ENCODE measurements at regions not wholly inside any gene's neighbourhood (a gene's known extent, or its start where the extent isn't known, plus 50 kb on each side); places are given as distances from the start of the nearest gene placed in this dataset.

- no peak for DNase-seq (ENCODE audit: low spot score)
Observed at GRCh38 chr2:126827371-126827770, 71.3 kb upstream of the TEX51 start.

DNA sequence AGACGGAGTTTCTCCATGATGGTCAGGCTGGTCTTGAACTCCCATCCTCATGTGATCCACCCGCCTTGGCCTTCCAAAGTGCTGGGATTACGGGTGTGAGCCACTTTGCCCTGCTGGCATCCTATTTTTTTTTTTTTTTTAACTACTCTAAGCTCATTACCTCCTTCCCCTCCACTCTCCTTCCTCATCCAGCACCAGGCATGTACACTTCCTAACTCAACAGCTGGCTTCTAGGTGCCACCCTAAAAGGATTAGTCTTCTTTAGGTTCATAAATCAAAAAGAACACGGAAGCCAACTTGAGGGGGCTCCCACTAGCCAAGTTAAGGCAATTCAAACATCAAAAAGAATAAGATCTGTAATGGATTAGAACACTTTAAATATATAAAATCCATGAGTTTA is 70.6 kb upstream of the TEX51 start:
- DNase-seq (ENCODE audit: low spot score) = no peak

DNA sequence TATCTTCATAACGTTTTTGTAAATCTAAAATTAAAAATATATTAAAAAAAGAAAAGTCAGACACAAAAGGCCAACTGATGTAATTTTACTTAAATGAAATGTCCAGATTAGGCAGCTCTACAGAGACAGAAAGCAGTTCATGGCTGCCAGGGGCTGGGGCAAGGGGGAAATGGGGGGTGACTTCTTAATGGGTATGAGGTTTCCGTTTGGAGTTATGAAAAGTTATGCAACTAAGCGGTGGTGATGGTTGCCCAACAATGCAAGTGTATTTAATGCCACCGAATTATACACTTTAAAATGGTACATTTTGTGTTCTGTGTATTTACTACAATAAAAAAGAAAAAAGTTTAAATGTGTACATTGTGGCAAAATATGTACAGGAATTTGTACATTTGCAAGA is 70.2 kb upstream of the TEX51 start:
- no peak for DNase-seq (ENCODE audit: low spot score)

- DNase-seq (ENCODE audit: low spot score) = no peak
Observed at GRCh38 chr2:126831234-126832005, 67.3 kb upstream of the TEX51 start.

DNA sequence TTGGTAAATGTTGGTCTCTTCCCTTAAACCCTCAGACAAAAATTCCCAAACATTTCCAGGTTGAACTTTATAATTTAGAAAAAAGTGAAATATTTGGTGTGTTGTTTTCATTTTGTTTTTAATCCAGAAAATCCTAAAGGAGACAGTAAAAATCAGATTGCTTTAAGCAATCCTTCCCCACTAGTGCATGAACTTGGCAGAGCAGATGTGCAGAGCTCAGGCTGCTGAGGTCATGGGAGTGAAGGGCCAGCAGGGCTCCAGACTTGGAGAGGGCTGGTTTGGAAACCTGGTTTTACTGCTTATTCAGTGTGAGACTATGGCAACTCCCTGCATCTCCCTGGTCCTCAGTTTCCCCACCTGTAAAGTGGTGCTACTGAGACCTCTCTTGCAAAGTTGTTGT is 66.7 kb upstream of the TEX51 start:
- DNase-seq (ENCODE audit: low spot score) = no peak

DNA sequence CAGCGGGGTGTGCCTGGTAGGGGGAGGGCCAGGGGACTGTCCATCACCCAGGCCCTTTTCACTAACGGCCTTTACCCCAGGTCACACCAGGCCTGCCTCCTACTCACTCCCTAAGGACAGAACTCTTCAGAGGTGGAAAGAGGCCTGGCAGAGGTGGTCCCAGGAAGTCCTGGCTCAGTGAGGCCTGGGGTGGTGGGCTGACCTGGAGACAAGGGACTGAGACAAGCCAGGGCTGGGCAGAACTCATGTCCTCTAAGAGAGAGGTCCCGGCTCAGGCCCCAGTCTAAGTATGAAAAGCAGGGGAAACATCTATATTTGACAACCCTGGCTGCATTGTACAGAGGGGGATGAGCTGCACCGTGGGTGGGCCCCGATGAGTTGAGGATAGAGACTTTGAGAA is 65.9 kb upstream of the TEX51 start:
- DNase-seq (ENCODE audit: low spot score) = no peak

GRCh38 chr2:126834006-126834659 is 64.6 kb upstream of the TEX51 start:
- no peak for DNase-seq (ENCODE audit: low spot score)

GRCh38 chr2:126835261-126835660 is 63.4 kb upstream of the TEX51 start:
- no peak for DNase-seq (ENCODE audit: low spot score)

DNA sequence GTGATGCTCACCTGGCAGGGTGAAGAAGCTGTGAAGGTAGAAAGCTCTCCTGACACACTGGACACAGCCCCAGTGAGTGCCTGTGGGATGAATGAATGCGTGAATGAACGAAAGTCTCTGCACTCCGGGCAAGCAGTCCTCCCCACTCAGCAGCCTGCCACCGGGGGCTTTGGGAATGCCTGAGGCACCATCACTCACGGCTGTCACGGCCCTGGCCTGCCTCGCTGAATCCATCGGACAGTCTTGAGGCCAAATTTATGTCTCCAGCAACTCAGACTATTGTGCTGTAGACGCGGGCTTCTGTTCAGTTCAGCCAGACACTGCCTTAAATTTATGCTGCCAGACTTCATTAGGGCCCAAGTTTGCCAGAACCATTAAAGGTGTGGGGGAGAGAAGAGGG is 62.9 kb upstream of the TEX51 start:
- DNase-seq (ENCODE audit: low spot score) = no peak

- DNase-seq (ENCODE audit: low spot score) = no peak
Observed at GRCh38 chr2:126836761-126837679, 61.7 kb upstream of the TEX51 start.

DNA sequence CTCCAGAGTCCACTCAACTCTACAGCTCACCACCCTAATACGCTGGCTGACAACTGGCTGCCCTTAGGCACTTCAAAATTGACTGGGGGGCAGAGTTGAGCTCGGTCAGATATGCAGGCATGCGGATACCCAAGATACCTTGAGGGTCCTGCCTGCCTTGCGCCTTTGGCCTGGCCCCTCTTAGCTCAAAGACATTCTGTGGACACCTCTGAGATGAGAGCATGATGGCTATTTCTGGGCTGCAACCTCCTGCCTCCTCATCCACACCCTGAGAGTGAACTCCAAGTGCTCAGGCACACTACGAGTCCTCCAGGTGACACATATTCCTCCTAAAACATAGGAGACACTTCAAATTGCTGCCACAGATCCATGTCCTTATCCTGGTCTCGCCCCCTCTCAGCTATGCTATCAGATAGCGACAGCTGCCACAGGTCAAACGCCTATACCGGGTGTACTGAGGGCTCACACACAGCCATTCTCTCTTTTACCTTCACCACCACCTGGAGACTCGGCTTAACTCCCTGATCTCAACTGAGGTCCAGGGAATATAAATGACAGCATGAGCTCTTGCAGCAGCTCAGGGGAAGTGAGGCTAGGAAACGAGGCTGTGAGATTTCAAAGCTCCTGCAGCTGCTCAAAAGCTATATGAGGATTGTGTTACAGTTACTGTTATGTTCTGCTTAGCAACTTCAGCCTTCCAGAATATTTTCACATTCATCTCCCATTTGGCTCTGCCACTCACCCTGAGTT is 60.5 kb upstream of the TEX51 start:
- DNase-seq (ENCODE audit: low spot score) = no peak

- DNase-seq (ENCODE audit: low spot score) = no peak
Observed at GRCh38 chr2:126838716-126838985, 60.0 kb upstream of the TEX51 start.

DNA sequence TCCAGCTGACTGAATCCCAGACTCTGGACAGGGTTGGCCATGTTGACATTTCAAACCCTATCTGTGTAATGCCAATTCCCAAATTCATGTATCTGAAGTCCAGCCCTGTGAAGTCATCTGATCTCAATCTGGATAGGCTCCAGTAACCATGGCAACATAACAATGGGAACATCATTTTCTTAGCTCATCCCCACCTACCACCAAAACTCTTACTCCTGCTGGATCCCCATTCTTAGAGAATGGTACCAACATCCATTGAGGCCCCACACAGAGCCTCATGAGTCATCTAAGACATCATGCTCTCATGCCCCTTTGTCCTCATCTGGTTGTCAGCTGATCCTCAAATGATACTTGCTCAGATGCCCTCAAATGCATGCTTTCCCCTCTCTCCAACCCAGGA is 58.9 kb upstream of the TEX51 start:
- DNase-seq (ENCODE audit: low spot score) = no peak

DNA sequence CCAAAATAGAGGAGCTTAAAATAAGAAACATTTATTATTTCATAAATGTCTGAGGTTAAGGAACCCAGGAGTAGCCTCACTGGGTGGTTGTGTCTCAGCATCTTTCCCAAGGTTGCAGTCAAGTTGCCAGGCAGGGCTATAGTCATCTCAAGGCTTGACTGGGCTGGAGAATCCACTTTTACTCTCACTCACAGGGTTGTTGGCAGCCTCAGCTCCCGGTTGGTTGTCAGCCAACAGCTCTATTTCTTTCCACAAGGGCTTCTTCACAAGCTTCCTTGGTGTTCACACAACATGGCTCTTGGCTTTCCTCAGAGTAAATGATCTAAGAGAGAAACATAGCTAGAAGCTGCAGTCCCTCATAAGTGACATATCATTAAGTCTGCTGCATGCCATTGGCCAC is 55.6 kb upstream of the TEX51 start:
- DNase-seq (ENCODE audit: low spot score) = no peak

GRCh38 chr2:126846241-126846640 is 52.4 kb upstream of the TEX51 start:
- DNase-seq (ENCODE audit: low spot score) = no peak
